H9 (cell line): ENCODE measurements at regions not wholly inside any gene's neighbourhood (a gene's known extent, or its start where the extent isn't known, plus 50 kb on each side); places are given as distances from the start of the nearest gene placed in this dataset.

Experiments
- DNase-seq: peaks from one replicate; pipeline ENCODE4 v3.0.0-alpha.2; 2017
- H2AFZ ChIP-seq: one replicate; pipeline ENCODE4 v1.6.1; 2013; ENCODE audit warnings: mild to moderate bottlenecking, low read length, control low read depth, moderate library complexity
- H2AK5ac ChIP-seq: 2 replicates; pipeline ENCODE4 v1.6.1; 2013; ENCODE audit warnings: low read length, control low read depth, mixed read lengths; ENCODE audit not compliant: insufficient read length
- H2BK120ac ChIP-seq: one replicate; pipeline ENCODE4 v1.6.1; 2013; ENCODE audit warnings: low read depth, mild to moderate bottlenecking, low read length, control low read depth, inconsistent platforms; ENCODE audit not compliant: poor library complexity, severe bottlenecking
- H2BK12ac ChIP-seq: 2 replicates; pipeline ENCODE4 v1.6.1; 2013; ENCODE audit warnings: low read length, control low read depth, mixed read lengths, low read depth; ENCODE audit not compliant: insufficient read length
- H2BK15ac ChIP-seq: 2 replicates; pipeline ENCODE4 v1.6.1; 2013; ENCODE audit warnings: low read depth, low read length, control low read depth
- H2BK20ac ChIP-seq: one replicate; pipeline ENCODE4 v1.6.1; 2013; ENCODE audit warnings: low read depth, mild to moderate bottlenecking, low read length, control low read depth, inconsistent platforms; ENCODE audit not compliant: poor library complexity, severe bottlenecking
- H2BK5ac ChIP-seq: 2 replicates; pipeline ENCODE4 v1.6.1; 2013; ENCODE audit warnings: low read length, control low read depth, mixed read lengths; ENCODE audit not compliant: insufficient read length
- H3K14ac ChIP-seq: 2 replicates; pipeline ENCODE4 v1.6.1; 2013; ENCODE audit warnings: low read length, control low read depth; ENCODE audit not compliant: insufficient read depth
- H3K18ac ChIP-seq: 2 replicates; pipeline ENCODE4 v1.6.1; 2013; ENCODE audit warnings: low read depth, mild to moderate bottlenecking, mixed read lengths, low read length, control low read depth; ENCODE audit not compliant: insufficient read length
- H3K23ac ChIP-seq: 2 replicates; pipeline ENCODE4 v1.6.1; 2013; ENCODE audit warnings: low read length, control low read depth, mixed read lengths, low read depth; ENCODE audit not compliant: insufficient read length
- H3K23me2 ChIP-seq: 2 replicates; pipeline ENCODE4 v1.6.1; 2013; ENCODE audit warnings: low read depth, mild to moderate bottlenecking, mixed read lengths, low read length, control low read depth; ENCODE audit not compliant: insufficient read length, poor library complexity, severe bottlenecking
- H3K27ac ChIP-seq: 2 replicates; pipeline ENCODE4 v1.5.1; 2013; ENCODE audit warnings: low read length, control low read depth, mixed read lengths, low read depth; ENCODE audit not compliant: insufficient read length
- H3K27me3 ChIP-seq: 2 replicates; pipeline ENCODE4 v1.6.1; 2013; ENCODE audit warnings: low read length, control low read depth, inconsistent platforms; ENCODE audit not compliant: insufficient read depth
- H3K4ac ChIP-seq: 2 replicates; pipeline ENCODE4 v1.6.1; 2013; ENCODE audit warnings: low read depth, mild to moderate bottlenecking, control low read depth, inconsistent platforms, low read length, moderate library complexity
- H3K4me1 ChIP-seq: 2 replicates; pipeline ENCODE4 v1.6.1; 2013; ENCODE audit warnings: low read length, control low read depth, inconsistent platforms; ENCODE audit not compliant: insufficient read depth
- H3K4me2 ChIP-seq: 2 replicates; pipeline ENCODE4 v1.6.1; 2013; ENCODE audit warnings: low read length, control low read depth, mixed read lengths; ENCODE audit not compliant: insufficient read length, insufficient read depth
- H3K56ac ChIP-seq: 2 replicates; pipeline ENCODE4 v1.6.1; 2013; ENCODE audit warnings: low read depth, mild to moderate bottlenecking, mixed read lengths, low read length, control low read depth; ENCODE audit not compliant: insufficient read length
- H3K79me1 ChIP-seq: 2 replicates; pipeline ENCODE4 v1.6.1; 2013; ENCODE audit warnings: low read depth, mild to moderate bottlenecking, moderate library complexity, low read length, control low read depth, inconsistent platforms; ENCODE audit not compliant: insufficient read depth, poor library complexity, severe bottlenecking
- H3K79me2 ChIP-seq: 2 replicates; pipeline ENCODE4 v1.6.1; 2013; ENCODE audit warnings: low read length, control low read depth, inconsistent platforms; ENCODE audit not compliant: insufficient read depth
- H3K9ac ChIP-seq: 2 replicates; pipeline ENCODE4 v1.6.1; 2013; ENCODE audit warnings: low read length, control low read depth, mixed read lengths; ENCODE audit not compliant: insufficient read length; ENCODE audit errors: extremely low read depth
- H3K9me3 ChIP-seq: one replicate; pipeline ENCODE4 v1.6.1; 2013; ENCODE audit warnings: low read depth, low read length, inconsistent platforms; ENCODE audit not compliant: control insufficient read depth
- H3T11ph ChIP-seq: one replicate; pipeline ENCODE4 v1.6.1; 2013; ENCODE audit warnings: mild to moderate bottlenecking, low read length, control low read depth, inconsistent platforms
- H4K20me1 ChIP-seq: one replicate; pipeline ENCODE4 v1.6.1; 2013; ENCODE audit not compliant: control insufficient read depth, insufficient read length, insufficient read depth
- H4K5ac ChIP-seq: 2 replicates; pipeline ENCODE4 v1.6.1; 2013; ENCODE audit warnings: low read depth, mild to moderate bottlenecking, mixed read lengths, low read length, control low read depth; ENCODE audit not compliant: insufficient read length
- H4K8ac ChIP-seq: replicated peaks from 2 replicates; pipeline ENCODE4 v1.6.1; 2013; ENCODE audit warnings: low read length, control low read depth, mixed read lengths, low read depth; ENCODE audit not compliant: insufficient read length
- H4K91ac ChIP-seq: 2 replicates; pipeline ENCODE4 v1.6.1; 2013; ENCODE audit warnings: low read depth, mild to moderate bottlenecking, moderate library complexity, mixed read lengths, low read length, control low read depth; ENCODE audit not compliant: insufficient read length
- H3K27ac Mint-ChIP-seq, 3 experiments: 2 replicates in 2 of 3; 3 replicates in 1 of 3; pipeline ENCODE4 v1.8.0; 2020 to 2021; ENCODE audit warnings: mixed read lengths in 3 of 3, mild to moderate bottlenecking in 1 of 3, moderate library complexity in 1 of 3
- H3K27me3 Mint-ChIP-seq: 2 replicates; pipeline ENCODE4 v1.8.0; 2021; ENCODE audit warnings: low read depth, mild to moderate bottlenecking, moderate library complexity, mixed read lengths
- H3K36me3 Mint-ChIP-seq, 3 experiments: 2 replicates in 2 of 3; 3 replicates in 1 of 3; pipeline ENCODE4 v1.8.0; 2020 to 2021; ENCODE audit warnings: low read depth in 3 of 3, mixed read lengths in 3 of 3; ENCODE audit not compliant: insufficient read depth in 1 of 3
- H3K4me1 Mint-ChIP-seq, 2 experiments: 2 replicates each; pipeline ENCODE4 v1.8.0; 2020; ENCODE audit warnings: mixed read lengths in 2 of 2
- H3K4me3 Mint-ChIP-seq, 2 experiments: 2 replicates in 1 of 2; 3 replicates in 1 of 2; pipeline ENCODE4 v1.8.0; 2020 to 2021; ENCODE audit warnings: mild to moderate bottlenecking in 2 of 2, mixed read lengths in 2 of 2, moderate library complexity in 1 of 2
- H3K9me3 Mint-ChIP-seq, 2 experiments: 2 replicates in 1 of 2; 3 replicates in 1 of 2; pipeline ENCODE4 v1.8.0; 2020; ENCODE audit warnings: mild to moderate bottlenecking in 2 of 2, mixed read lengths in 2 of 2, moderate library complexity in 1 of 2
- WGBS: extraction: QIAGEN DNeasy Blood & Tissue Kit; methylation state at CpG from one replicate; pipeline ENCODE4 v1.1.7; 2013; ENCODE audit warnings: missing lambda C conversion rate, low lambda C conversion rate, mixed read lengths; ENCODE audit not compliant: insufficient read length; ENCODE audit errors: extremely low coverage; 5-methylcytosine and 5-hydroxymethylcytosine counted together
- TF ChIP-seq, protein P1 (sequence below): fragments of 200-600 bp; sonication (generic); conservative IDR thresholded peaks from 3 replicates; pipeline ENCODE4 v1.8.0; 2021; ENCODE audit warnings: antibody characterized with exemption, mild to moderate bottlenecking

DNA sequence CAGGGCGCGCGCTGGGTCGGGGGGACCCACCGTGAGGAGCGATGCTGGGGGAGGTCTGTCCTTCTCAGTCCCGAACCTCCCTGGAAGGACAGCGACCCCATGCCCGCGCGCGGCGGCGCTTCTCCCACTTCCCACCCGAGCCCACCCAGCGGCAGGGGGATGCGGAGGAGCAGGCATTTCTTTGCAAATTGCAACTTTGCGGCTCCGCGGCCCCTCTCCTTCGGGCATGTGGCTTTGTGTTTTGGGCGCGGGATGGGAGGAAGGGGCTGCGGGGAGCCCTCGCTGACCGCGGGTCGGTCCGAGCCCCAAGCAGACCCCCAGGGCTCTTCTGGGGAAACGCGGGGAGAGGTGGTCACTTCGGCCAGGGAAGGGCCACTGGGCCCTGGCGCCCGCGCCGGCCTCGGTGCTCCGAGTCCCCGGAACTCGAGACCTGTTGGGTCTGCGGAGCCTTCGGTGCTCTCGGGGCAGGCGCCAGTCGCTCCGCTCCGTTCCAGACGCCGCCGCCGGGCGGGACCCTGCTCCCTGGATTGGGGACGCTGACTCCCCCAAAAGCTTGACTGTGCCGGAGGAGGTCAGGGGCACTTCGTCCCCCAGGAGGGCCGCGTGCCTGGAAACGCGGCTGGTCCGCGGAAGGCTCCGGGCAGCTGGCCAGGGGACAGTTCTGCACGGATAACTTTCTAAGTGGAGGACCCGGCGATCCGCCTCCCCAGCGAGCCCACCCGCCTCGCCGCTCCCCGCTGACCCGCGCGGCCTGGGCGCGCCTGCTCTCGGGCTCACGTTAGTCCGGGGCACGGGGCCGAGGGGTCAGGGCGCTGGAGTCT, 164.2 kb upstream of the DPP6 start:
- H3K27me3 ChIP-seq: peaks cover 31% of the 10 kb centered on the region; the same call in 1 of the 2 replicates
- H3K4me3 Mint-ChIP-seq: peak overlapping the region in 1 of 2 experiments; percentile 87; a peak in 3 of 5 replicates
- H2BK20ac ChIP-seq: no peak overlapping the region

More for the DNA sequence above, 164.2 kb upstream of the DPP6 start:
- Histone ChIP-seq H4K91ac (no peak overlapping the region), H3K4ac (no peak overlapping the region), H2BK5ac (no peak overlapping the region), H2BK120ac (no peak overlapping the region), H3K79me2 (no peaks in the 10 kb centered on the region), H3K18ac (no peak overlapping the region), H4K8ac (no peak overlapping the region), H2BK15ac (no peak overlapping the region), H2BK12ac (no peak overlapping the region), H4K5ac (no peak overlapping the region), H4K20me1 (no peaks in the 10 kb centered on the region), H3T11ph (no peak overlapping the region), H3K56ac (no peak overlapping the region), H3K79me1 (no peaks in the 10 kb centered on the region), H3K23ac (no peak overlapping the region), H3K9ac (no peak overlapping the region), H3K9me3 (peaks cover 6% of the 10 kb centered on the region), H3K23me2 (peaks cover 6% of the 10 kb centered on the region), H2AK5ac (no peak overlapping the region), H2AFZ (no peak overlapping the region), H3K4me2 (peak overlapping the region; percentile 74), H3K27ac (no peak overlapping the region), H3K14ac (no peak overlapping the region), H3K4me1 (no peaks in the 10 kb centered on the region)
- WGBS: no CpG with 5 or more reads among the region's 82 CpGs
- Mint-ChIP-seq H3K9me3 (peaks cover 54 to 79% of the 10 kb centered on the region in 2 experiments), H3K4me1 (0 out of 4 replicates have a peak, but pooled peaks cover 0 to 2% of the 10 kb centered on the region in 2 experiments), H3K36me3 (peaks cover 4 to 43% (median 4%) of the 10 kb centered on the region in 3 experiments; a peak in 4 of 7 replicates), H3K27me3 (peaks cover 4% of the 10 kb centered on the region), H3K27ac (no peak overlapping the region)
- DNase-seq: peak; percentile 38
- TF ChIP-seq, protein P1, sequence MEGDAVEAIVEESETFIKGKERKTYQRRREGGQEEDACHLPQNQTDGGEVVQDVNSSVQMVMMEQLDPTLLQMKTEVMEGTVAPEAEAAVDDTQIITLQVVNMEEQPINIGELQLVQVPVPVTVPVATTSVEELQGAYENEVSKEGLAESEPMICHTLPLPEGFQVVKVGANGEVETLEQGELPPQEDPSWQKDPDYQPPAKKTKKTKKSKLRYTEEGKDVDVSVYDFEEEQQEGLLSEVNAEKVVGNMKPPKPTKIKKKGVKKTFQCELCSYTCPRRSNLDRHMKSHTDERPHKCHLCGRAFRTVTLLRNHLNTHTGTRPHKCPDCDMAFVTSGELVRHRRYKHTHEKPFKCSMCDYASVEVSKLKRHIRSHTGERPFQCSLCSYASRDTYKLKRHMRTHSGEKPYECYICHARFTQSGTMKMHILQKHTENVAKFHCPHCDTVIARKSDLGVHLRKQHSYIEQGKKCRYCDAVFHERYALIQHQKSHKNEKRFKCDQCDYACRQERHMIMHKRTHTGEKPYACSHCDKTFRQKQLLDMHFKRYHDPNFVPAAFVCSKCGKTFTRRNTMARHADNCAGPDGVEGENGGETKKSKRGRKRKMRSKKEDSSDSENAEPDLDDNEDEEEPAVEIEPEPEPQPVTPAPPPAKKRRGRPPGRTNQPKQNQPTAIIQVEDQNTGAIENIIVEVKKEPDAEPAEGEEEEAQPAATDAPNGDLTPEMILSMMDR: no peak
